Calu3 (cell line): ENCODE measurements at regions not wholly inside any gene's neighbourhood (a gene's known extent, or its start where the extent isn't known, plus 50 kb on each side); places are given as distances from the start of the nearest gene placed in this dataset.

Experiments used
- BruUV-seq: library from RNA; stranded (reverse); fragments of 400-500 nt; replicated peaks from 2 replicates; lab custom pipeline; 2021; lab: Mats Ljungman, UMichigan
- CTCF ChIA-PET: fragments of 300-600 bp; sonication (Branson Sonifier 250); formaldehyde crosslinking; loops from one replicate; lab custom pipeline; 2022; ENCODE audit warnings: antibody characterized with exemption; lab: Charles Lee
- DNase-seq: peaks from one replicate; pipeline ENCODE4 v3.0.0; 2022
- H3K27ac Mint-ChIP-seq: one replicate; pipeline ENCODE4 v1.8.0; 2022; ENCODE audit warnings: mixed read lengths; ENCODE audit not compliant: unreplicated experiment
- H3K27me3 Mint-ChIP-seq: one replicate; pipeline ENCODE4 v1.8.0; 2022; ENCODE audit warnings: mixed read lengths; ENCODE audit not compliant: unreplicated experiment
- H3K36me3 Mint-ChIP-seq: one replicate; pipeline ENCODE4 v1.8.0; 2022; ENCODE audit warnings: mild to moderate bottlenecking, moderate library complexity, mixed read lengths; ENCODE audit not compliant: insufficient read depth, unreplicated experiment
- H3K4me1 Mint-ChIP-seq: one replicate; pipeline ENCODE4 v1.8.0; 2022; ENCODE audit warnings: mild to moderate bottlenecking, low read depth, mixed read lengths; ENCODE audit not compliant: unreplicated experiment
- H3K4me3 Mint-ChIP-seq: one replicate; pipeline ENCODE4 v1.8.0; 2022; ENCODE audit warnings: mild to moderate bottlenecking, low read depth, moderate library complexity, mixed read lengths; ENCODE audit not compliant: unreplicated experiment
- H3K9me3 Mint-ChIP-seq: one replicate; pipeline ENCODE4 v1.8.0; 2022; ENCODE audit warnings: low read depth, mixed read lengths; ENCODE audit not compliant: unreplicated experiment
- CTCF ChIP-seq: fragments of 200-600 bp; IDR thresholded peaks from one replicate; pipeline ENCODE4 v1.8.0; 2022; ENCODE audit warnings: antibody characterized with exemption; ENCODE audit not compliant: unreplicated experiment
- intact Hi-C: fragments of 100-400 bp; cut with micrococcal nuclease; formaldehyde crosslinking; loops from one replicate; pipeline ENCODE4 v1.10.0; 2022; ENCODE audit not compliant: unreplicated experiment

GRCh38 chr3:73164622-73165021 lies 103.2 kb downstream of the EBLN2 start:
- no peaks in the 10 kb centered on the region for H3K36me3 Mint-ChIP-seq
- H3K4me1 Mint-ChIP-seq = no peaks in the 10 kb centered on the region
- CTCF ChIA-PET = no interaction called here
- H3K27ac Mint-ChIP-seq = no peak overlapping the region
- H3K4me3 Mint-ChIP-seq = no peak overlapping the region
- H3K9me3 Mint-ChIP-seq = peaks cover 5% of the 10 kb centered on the region
- DNase-seq = no peak
- TF ChIP-seq CTCF = no peak
- intact Hi-C loops = no loop called here
- peaks cover 24% of the 10 kb centered on the region for H3K27me3 Mint-ChIP-seq
- no TSS peak for BruUV-seq

GRCh38 chr3:73175698-73176097 lies 114.2 kb downstream of the EBLN2 start:
- Mint-ChIP-seq H3K9me3 (no peaks in the 10 kb centered on the region), H3K27ac (no peak overlapping the region), H3K27me3 (no peaks in the 10 kb centered on the region), H3K4me1 (no peaks in the 10 kb centered on the region), H3K36me3 (no peaks in the 10 kb centered on the region), H3K4me3 (no peak overlapping the region)
- intact Hi-C loops = no loop called here
- CTCF ChIA-PET = no interaction called here
- TF ChIP-seq CTCF = no peak
- DNase-seq = no peak
- no TSS peak for BruUV-seq

GRCh38 chr3:73176941-73177340 lies 115.5 kb downstream of the EBLN2 start:
- no peak for TF ChIP-seq CTCF
- intact Hi-C loops = no loop called here
- no peak overlapping the region for H3K27ac Mint-ChIP-seq
- no peaks in the 10 kb centered on the region for H3K9me3 Mint-ChIP-seq
- no peak overlapping the region for H3K4me3 Mint-ChIP-seq
- H3K36me3 Mint-ChIP-seq = no peaks in the 10 kb centered on the region
- no peaks in the 10 kb centered on the region for H3K27me3 Mint-ChIP-seq
- DNase-seq = no peak
- no TSS peak for BruUV-seq
- H3K4me1 Mint-ChIP-seq = no peaks in the 10 kb centered on the region
- CTCF ChIA-PET = no interaction called here

GRCh38 chr3:73177827-73178226 lies 116.4 kb downstream of the EBLN2 start:
- Mint-ChIP-seq H3K4me1 (no peaks in the 10 kb centered on the region), H3K4me3 (no peak overlapping the region), H3K36me3 (no peaks in the 10 kb centered on the region), H3K27me3 (peaks cover 5% of the 10 kb centered on the region), H3K9me3 (no peaks in the 10 kb centered on the region), H3K27ac (no peak overlapping the region)
- no peak for DNase-seq
- no peak for TF ChIP-seq CTCF
- intact Hi-C loops = no loop called here
- no TSS peak for BruUV-seq
- CTCF ChIA-PET = no interaction called here
